Right lobe of liver (tissue), 4 donors: ENCODE measurements at regions not wholly inside any gene's neighbourhood (a gene's known extent, or its start where the extent isn't known, plus 50 kb on each side); places are given as distances from the start of the nearest gene placed in this dataset.
"Not testable (repeated sequence)": the region's sequence is repeated elsewhere in the genome, so short reads cannot be mapped to it uniquely, and the experiment has no call there.

Experiments used
- POLR2A ChIP-seq: fragments of 450-650 bp; IDR thresholded peaks from one replicate; pipeline ENCODE4 v1.6.1; 2017; ENCODE audit warnings: antibody characterized with exemption, mild to moderate bottlenecking
- TF ChIP-seq, protein P1 (sequence below), 4 donors: fragments of 200-600 bp in 3 of 4; fragments of 450-650 bp in 1 of 4; IDR thresholded peaks; one replicate each; pipeline versions ENCODE4 v1.5.1 to v1.8.0; 2016 to 2022; ENCODE audit warnings: antibody characterized with exemption in 4 of 4, mild to moderate bottlenecking in 2 of 4
- donor health status: DM: no; HTN: no; CAD: no.
- donor health status: DM: no; HTN: no; CAD: no.
- donor health status: DM: no; HTN: yes; CAD: no.

DNA sequence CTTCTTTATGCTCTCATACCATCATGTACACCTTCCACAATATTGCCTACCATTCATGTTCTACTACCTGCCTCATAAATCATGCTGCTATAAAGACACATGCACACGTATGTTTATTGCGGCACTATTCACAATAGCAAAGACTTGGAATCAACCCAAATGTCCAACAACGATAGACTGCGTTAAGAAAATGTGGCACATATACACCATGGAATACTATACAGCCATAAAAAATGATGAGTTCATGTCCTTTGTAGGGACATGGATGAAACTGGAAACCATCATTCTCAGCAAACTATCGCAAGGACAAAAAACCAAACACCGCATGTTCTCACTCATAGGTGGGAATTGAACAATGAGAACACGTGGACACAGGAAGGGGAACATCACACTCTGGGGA is 158.8 kb upstream of the ARHGAP5 start:
- TF ChIP-seq, protein P1, sequence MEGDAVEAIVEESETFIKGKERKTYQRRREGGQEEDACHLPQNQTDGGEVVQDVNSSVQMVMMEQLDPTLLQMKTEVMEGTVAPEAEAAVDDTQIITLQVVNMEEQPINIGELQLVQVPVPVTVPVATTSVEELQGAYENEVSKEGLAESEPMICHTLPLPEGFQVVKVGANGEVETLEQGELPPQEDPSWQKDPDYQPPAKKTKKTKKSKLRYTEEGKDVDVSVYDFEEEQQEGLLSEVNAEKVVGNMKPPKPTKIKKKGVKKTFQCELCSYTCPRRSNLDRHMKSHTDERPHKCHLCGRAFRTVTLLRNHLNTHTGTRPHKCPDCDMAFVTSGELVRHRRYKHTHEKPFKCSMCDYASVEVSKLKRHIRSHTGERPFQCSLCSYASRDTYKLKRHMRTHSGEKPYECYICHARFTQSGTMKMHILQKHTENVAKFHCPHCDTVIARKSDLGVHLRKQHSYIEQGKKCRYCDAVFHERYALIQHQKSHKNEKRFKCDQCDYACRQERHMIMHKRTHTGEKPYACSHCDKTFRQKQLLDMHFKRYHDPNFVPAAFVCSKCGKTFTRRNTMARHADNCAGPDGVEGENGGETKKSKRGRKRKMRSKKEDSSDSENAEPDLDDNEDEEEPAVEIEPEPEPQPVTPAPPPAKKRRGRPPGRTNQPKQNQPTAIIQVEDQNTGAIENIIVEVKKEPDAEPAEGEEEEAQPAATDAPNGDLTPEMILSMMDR (IDR thresholded peaks at IDR 0.05): not testable (repeated sequence)
- not testable (repeated sequence) for TF ChIP-seq POLR2A
